GM19438 (cell line): ENCODE measurements at regions not wholly inside any gene's neighbourhood (a gene's known extent, or its start where the extent isn't known, plus 50 kb on each side); places are given as distances from the start of the nearest gene placed in this dataset.
"Not testable (repeated sequence)": the region's sequence is repeated elsewhere in the genome, so short reads cannot be mapped to it uniquely, and the experiment has no call there.

ENCODE experiments used
- ATAC-seq: cut with Tn5 transposase; IDR thresholded peaks from one replicate; pipeline ENCODE4 v1.9.1; 2021; ENCODE audit warnings: low read depth; ENCODE audit not compliant: unreplicated experiment

- ATAC-seq = no peak
These were observed 69.2 kb upstream of the SSBP3 start for GRCh38 chr1:54475357-54475881.

- no peak for ATAC-seq
These were observed 68.4 kb upstream of the SSBP3 start for GRCh38 chr1:54474310-54475251.

DNA sequence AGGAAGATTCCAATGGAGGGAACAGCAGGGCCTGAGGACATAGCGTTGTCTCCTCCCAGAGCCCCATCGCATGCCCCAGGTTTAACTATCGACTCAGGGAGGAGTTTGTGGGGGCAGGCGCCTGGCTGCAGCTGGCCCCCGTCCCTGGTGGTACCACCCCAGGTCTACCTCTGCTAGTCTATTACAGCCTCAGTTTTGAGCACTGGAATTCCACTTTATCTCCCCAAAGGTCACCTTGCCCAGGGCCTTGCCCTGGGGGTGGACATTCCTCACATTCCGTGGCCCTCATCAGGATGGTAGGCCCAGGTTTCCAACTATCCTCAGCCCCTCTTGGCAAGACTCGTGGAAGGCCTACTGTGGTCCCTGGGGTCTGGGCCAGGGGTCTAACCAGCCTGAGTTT lies 65.4 kb upstream of the SSBP3 start:
- no peak for ATAC-seq

DNA sequence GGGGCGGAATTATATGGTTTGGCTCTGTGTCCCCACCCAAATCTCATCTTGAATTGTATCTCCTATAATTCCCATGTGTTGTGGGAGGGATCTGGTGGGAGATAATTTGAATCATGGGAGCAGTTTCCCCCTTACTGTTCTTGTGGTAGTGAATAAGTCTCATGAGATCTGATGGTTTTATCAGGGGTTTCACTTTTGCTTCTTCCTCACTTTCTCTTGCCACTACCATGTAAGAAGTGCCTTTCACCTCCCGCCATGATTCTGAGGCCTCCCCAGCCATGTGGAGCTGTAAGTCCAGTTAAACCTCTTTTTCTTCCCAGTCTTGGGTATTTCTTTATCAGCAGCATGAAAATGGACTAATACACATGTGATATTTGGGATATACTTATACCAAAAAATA lies 63.2 kb upstream of the SSBP3 start:
- not testable (repeated sequence) for ATAC-seq

GRCh38 chr1:54468288-54469084 lies 62.3 kb upstream of the SSBP3 start:
- ATAC-seq = not testable (repeated sequence)

DNA sequence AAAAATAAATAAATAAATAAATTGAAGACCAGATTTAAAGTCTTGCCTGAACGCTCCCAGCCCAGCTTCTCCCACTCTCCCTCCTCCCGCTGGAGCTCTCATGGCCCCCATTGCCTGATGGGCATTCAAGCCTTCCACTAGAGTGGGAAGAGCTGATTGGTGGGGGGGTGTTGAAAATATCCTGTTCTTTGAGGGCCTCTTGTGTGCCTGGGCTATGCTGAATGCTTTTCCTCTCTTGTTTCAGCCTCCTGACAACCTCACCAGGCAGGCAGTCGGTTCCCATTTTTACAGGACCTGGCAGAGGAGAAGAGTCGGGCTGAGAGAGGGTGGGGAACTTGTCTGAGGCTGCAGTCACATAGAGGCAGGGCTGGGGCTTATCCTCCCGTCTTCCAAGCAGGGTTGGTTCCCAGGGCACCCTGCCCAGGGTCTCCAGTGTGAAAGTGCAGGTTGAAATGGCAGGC lies 59.2 kb upstream of the SSBP3 start:
- no peak for ATAC-seq

DNA sequence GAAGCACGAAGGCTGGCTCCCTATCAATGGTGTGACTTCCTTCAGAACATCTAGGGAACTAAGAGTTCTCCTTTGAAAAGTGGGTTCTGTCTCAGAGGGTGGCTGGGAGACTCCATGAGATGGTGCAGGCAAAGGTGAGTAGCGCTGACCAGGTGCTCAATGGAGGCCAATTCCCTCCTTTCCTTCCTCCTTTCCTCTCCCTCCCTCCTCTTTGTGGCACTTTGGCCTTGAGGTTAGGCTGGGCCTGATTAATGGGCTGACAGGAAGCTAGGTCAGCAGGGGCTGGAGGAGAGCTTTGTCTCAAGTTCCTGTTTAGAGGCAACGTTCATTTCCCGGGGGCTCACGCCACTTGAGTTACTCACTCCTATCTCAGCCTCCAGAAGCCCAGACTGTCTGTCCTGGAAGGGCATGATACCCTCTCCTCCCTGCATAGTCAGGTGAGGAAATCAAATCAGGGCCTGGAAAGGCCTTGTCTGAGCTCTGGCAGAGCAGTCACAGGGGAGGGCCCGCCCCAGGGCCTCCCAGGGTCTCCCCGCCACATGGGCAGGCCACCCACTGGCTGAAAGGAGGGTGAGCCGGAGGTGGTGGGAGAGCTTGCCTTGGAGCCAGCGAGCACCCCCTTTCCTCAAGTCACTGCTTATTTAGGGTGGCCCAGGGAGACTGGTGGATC lies 58.4 kb upstream of the SSBP3 start:
- no peak for ATAC-seq

DNA sequence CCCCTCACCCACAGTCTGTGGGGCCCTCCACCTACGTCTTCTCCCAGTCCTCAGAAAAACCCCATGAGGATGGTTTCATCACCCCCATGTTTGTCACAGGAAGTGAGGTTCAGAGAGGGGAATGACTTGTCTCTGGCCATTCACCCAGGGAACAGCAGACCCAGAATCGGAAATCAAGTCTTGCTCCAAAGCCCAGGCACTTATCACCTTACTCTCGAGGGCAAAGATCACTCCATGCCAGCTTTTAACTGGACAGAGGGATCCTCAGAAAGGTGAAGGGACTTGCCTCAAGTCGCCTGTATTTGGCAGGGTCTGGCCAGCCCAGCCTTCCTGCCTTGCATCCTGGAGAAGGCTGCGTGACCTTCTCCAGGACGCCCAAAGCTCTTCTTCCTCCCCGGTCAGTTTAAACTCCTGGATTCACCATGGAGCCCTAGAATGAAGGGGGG lies 57.9 kb upstream of the SSBP3 start:
- no peak for ATAC-seq

GRCh38 chr1:54463259-54464030 lies 57.3 kb upstream of the SSBP3 start:
- ATAC-seq = no peak

- ATAC-seq = no peak
These were observed 56.5 kb upstream of the SSBP3 start for GRCh38 chr1:54462597-54463258.

DNA sequence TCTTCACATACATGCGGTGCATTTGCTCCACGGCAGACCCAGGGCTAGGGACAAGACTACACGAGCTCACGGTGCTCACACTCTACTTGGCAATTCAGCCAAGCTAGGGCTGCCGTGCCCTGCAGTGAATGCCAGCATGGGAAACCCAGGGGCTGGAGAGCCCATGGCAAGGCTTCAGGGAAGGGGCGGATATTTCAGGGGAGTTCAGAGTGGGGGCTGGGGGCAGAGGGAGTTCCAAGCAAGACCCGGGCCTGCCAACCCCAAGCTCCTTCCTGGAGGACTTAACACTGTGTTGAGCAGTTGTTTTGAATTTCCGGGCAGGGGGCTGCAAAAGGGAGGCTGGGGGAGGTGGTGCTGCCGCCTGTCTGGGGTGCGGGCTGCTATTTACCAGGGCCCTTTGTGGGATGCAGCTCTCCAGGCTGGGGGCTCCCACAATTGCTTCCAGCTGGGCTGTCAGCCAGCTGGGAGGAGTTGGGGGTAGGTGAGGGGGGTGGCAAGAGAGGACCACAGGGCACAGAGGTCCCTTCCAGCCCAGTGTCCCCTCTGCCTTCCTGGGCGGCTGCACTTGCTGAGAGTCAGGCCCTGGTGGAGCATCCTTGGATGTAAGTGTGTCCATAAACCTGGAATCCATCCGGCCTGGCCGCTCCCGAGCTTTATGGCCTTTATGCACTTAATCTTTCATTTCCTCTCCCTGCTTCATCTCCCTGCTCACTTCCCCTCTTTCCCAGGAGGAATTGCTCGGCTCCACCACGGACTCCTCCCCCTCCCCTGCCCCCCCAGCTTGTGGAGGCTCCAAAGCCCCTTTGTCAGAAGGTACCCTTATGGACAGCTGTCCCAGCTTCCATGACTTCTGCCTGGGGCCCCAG lies 55.8 kb upstream of the SSBP3 start:
- ATAC-seq = no peak

GRCh38 chr1:54460861-54461387 lies 54.7 kb upstream of the SSBP3 start:
- no peak for ATAC-seq

GRCh38 chr1:54460351-54460750 lies 54.2 kb upstream of the SSBP3 start:
- ATAC-seq = no peak

GRCh38 chr1:54459726-54460191 lies 53.6 kb upstream of the SSBP3 start:
- ATAC-seq = no peak

DNA sequence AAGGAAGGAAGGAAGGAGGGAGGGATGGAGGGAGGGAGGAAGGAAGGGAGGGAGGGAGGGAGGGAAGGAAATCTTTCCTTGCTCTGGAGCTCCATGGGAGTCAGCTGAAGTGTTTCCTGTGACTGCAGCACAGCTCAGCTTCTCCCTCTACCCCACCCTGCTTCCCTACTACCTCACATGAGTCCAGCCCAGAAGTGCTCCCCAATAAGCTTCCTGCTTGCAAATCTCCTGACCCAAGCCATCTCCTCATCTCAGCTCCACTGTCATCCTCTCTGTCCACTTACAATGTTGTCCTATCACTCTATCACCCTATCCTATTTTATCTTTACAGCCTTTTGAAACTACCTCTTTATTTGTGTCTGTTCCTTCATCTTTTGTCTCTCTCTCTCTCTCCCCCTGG lies 52.9 kb upstream of the SSBP3 start:
- no peak for ATAC-seq

DNA sequence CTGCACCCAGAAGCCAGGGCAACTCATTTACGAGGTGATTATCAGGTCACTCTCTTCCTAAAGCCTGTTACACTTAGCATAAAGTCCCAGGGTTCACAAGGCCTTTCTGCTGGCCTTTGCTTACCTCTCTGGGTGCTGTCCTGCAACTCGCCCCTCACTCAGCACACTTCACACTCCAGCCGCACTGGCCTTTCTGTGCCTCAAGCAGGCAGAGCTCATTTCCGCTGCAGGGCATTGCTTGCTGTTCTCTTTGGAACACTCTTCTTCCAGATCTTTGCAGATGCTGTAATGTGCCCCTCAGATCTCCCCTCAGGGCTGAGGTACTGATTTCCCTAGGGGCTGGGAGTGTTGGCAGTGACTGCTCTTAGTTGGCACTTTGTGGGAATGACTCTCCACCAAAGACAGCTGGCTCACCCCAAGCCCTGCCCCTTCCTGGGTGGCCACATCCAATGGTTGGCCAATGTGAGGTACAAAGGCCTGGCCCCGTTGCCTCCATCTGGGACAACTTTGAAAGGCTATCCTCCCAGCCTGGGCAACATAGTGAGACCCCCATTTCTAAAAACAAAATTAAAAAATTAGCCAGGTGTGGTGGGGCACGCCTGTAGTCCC lies 50.8 kb upstream of the SSBP3 start:
- ATAC-seq = no peak

GRCh38 chr1:54456361-54456760 lies 50.2 kb upstream of the SSBP3 start:
- no peak for ATAC-seq
